GM12874 (cell line): ENCODE measurements at regions not wholly inside any gene's neighbourhood (a gene's known extent, or its start where the extent isn't known, plus 50 kb on each side); places are given as distances from the start of the nearest gene placed in this dataset.

Experiments used
- TF ChIP-seq, protein P1 (sequence below): IDR thresholded peaks from 2 replicates; pipeline ENCODE4 v1.5.1; 2011; ENCODE audit warnings: low read depth, mild to moderate bottlenecking, control low read depth, low read length, moderate library complexity; ENCODE audit not compliant: insufficient read depth

DNA sequence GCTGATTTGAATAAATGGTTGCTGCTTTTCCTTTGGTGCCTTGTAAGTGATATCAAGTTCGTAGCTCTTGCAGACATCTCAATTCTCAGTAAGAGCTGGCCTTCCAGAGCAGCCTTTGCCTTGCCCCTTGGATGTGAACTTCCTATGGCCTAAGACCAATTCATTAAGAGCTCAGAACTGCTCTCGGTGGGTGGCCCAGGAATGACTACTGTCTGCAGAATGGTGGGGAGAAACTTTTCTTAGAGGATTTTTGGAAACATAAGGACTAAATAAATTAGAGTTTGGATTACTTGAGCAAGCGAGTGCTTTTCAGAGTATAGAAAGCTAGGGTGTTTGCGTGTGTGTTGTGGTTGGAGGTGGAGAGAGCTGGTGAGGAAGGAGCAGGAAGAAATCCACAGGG is 306.4 kb upstream of the TBX3 start:
- TF ChIP-seq, protein P1, sequence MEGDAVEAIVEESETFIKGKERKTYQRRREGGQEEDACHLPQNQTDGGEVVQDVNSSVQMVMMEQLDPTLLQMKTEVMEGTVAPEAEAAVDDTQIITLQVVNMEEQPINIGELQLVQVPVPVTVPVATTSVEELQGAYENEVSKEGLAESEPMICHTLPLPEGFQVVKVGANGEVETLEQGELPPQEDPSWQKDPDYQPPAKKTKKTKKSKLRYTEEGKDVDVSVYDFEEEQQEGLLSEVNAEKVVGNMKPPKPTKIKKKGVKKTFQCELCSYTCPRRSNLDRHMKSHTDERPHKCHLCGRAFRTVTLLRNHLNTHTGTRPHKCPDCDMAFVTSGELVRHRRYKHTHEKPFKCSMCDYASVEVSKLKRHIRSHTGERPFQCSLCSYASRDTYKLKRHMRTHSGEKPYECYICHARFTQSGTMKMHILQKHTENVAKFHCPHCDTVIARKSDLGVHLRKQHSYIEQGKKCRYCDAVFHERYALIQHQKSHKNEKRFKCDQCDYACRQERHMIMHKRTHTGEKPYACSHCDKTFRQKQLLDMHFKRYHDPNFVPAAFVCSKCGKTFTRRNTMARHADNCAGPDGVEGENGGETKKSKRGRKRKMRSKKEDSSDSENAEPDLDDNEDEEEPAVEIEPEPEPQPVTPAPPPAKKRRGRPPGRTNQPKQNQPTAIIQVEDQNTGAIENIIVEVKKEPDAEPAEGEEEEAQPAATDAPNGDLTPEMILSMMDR = no peak

DNA sequence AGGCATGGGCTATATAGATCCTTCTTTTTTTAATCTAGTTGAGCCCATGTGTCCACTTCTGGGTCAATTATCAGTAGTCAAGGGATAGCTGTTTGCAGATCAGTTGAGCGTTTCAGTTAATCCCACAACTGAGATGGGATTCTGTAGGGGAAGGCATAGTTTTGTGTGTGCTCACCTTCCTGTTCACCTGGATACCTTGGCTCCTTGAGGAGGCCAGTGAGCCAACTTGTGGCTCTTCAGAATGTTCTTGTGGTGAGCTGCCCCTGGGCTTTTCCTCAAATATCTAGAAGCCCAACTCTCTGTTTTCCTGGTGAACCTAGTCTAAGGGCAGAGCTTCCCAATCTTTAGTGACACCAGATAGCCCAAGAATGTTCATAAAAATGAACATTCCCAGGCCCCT is 302.9 kb upstream of the TBX3 start:
- TF ChIP-seq, protein P1 = no peak

DNA sequence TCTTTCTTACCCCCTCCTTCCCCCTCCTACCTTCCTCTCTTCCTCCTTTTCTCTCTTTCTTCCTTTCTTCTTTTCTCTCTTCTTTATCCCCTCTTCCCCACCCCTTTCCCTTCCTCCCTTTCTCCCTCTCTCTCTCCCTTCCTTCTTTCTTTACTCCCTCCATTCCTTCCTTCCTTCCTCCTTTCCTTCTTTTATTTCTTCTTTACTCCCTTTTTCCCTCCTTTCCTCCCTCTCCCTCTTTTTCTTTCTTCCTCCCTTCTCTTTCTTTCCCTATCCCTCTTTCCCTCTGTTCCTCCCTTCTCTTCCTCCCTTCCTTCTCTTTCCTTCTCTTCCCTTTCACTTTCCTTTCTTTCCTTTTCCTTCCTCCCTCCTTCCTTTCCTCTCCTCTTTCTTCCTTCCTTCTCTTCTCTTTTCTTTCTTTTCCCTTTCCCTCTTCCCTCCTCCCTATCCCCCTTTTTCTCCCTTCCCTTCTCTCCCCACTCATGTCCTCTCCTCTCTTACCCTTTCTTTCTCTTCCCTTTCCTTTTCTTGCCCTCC is 302.3 kb upstream of the TBX3 start:
- TF ChIP-seq, protein P1 = no peak

DNA sequence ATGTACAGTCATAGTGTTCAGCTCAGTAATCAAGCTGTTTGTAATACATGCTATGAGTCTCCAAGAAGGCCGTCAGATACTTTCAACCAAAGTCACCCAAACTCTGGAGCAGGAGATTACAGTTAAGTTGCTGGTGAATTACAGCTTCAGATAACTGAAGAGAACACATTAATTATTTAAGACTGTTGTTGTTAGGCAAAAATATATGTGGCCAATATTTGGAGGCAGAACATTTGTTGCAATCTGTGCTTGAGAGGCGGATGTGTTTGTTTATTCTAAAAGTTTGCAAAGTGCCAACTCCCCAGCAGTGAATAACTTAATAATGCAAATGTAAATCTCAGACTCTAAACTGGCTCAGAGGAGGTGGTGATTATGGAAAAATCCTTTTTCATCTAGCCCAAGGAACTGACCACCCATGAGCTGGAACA is 300.7 kb upstream of the TBX3 start:
- TF ChIP-seq, protein P1 = no peak

DNA sequence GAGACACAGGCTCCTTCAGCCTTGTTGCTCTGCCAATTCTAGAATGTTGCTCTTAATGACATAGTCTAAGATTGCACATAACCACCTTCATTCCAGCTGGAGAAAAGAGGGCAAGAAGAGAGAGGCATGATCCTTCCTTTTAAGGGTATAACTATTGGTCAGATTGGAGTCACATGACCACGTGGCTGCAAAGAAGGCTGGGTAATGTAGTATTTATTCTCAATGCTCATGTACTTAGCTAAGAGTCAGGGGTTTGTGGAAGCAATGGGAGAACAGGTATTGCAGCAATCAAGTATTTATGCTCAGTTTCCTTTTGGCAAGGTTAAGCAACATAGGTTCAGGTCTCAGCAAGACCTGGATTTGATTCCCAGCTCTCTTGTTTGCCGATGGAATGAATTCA is 298.8 kb upstream of the TBX3 start:
- TF ChIP-seq, protein P1 = no peak

DNA sequence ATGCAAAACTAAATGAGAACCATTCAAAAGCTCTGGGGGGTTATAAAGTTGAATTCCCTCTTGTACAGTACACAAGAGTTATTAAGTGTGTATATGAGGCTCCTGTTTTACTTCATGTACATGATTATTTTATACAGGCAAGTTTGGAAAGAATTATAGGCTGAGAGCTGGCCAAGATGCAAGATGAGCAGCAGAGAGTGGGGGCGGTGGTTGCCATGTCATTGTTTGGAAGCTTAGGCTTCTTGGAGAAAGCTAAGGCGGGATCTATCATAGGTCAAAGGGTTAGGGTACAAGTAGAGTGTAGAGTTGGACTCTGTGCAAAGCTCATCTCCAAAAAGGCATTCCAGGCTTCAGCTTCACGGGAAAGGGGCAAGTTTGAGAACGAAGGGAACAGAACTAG is 297.1 kb upstream of the TBX3 start:
- TF ChIP-seq, protein P1 = no peak

DNA sequence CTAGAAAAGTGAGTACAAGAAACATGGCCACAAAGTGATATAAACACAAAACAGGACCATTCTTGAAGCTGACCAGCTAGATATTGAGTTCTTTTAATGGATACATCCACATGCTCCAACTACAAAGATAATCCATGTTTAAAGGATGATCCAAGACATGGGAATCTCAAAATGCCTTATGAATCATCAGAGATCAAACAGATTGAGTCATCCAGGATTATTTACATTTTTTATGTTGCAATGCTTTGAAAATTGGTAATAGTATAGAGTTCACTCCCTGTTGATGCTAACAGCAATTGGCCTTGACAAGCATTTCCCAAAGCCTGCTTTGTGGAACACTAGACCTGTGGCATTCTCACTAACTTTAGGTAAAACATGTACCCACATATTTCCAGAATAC is 293.0 kb upstream of the TBX3 start:
- TF ChIP-seq, protein P1 = no peak
